Endothelial cell of umbilical vein (primary cell): ENCODE measurements at regions not wholly inside any gene's neighbourhood (a gene's known extent, or its start where the extent isn't known, plus 50 kb on each side); places are given as distances from the start of the nearest gene placed in this dataset.

ENCODE experiments used
- BruUV-seq: library from RNA; stranded (reverse); fragments of 400-500 nt; replicated peaks from 2 replicates; lab custom pipeline; 2021; lab: Mats Ljungman, UMichigan
- CTCF ChIA-PET: fragments of 300-600, 350-600 bp; sonication (Branson Sonifier 250); formaldehyde crosslinking; loops from one replicate; lab custom pipeline; 2021; ENCODE audit warnings: antibody characterized with exemption, inconsistent platforms; lab: Charles Lee
- POLR2A ChIA-PET: fragments of 300-600, 350-600 bp; sonication (Branson Sonifier 250); formaldehyde crosslinking; loops from one replicate; lab custom pipeline; 2021; ENCODE audit warnings: antibody characterized with exemption, inconsistent platforms; lab: Charles Lee
- DNase-seq: peaks from one replicate; pipeline ENCODE4 v3.0.0-alpha.2; 2011; ENCODE audit warnings: low read depth, low spot score
- FAIRE-seq: peaks from 2 replicates; lab custom pipeline; 2011; peaks lifted over from hg19 to GRCh38; lab: Jason Lieb, UNC
- H2AFZ ChIP-seq: 2 replicates; pipeline ENCODE4 v1.6.0; 2012; ENCODE audit warnings: low read depth, low read length, control low read depth, inconsistent platforms
- H3K27ac ChIP-seq: 2 replicates; pipeline ENCODE4 v1.5.1; 2011; ENCODE audit warnings: low read depth, mild to moderate bottlenecking, control low read depth, low read length, moderate library complexity; ENCODE audit not compliant: insufficient read depth
- H3K27me3 ChIP-seq, 2 experiments: 2 replicates each; pipeline versions ENCODE4 v1.6.0 to v1.6.1; 2011; ENCODE audit warnings: low read length in 2 of 2, mixed read lengths in 1 of 2; ENCODE audit not compliant: control insufficient read depth in 2 of 2, insufficient read depth in 2 of 2
- H3K36me3 ChIP-seq, 2 experiments: 2 replicates in 1 of 2; 3 replicates in 1 of 2; pipeline ENCODE4 v1.5.1; 2011; ENCODE audit warnings: low read length in 2 of 2, mild to moderate bottlenecking in 1 of 2, moderate library complexity in 1 of 2; ENCODE audit not compliant: control insufficient read depth in 2 of 2, insufficient read depth in 2 of 2; ENCODE audit errors: extremely low read depth in 1 of 2
- H3K4me1 ChIP-seq: 3 replicates; pipeline ENCODE4 v1.5.1; 2011; ENCODE audit warnings: mild to moderate bottlenecking, low read length; ENCODE audit not compliant: control insufficient read depth, insufficient read depth; ENCODE audit errors: extremely low read depth
- H3K4me2 ChIP-seq: 2 replicates; pipeline ENCODE4 v1.6.1; 2011; ENCODE audit warnings: low read length, control low read depth, mixed read lengths; ENCODE audit not compliant: insufficient read depth
- H3K4me3 ChIP-seq, 3 experiments: fragments of 200-600 bp in 1 of 3; sonication (generic), shearing (Covaris generic) in 1 of 3; replicated peaks in 1 of 3; 2 replicates each; pipeline ENCODE4 v1.5.1; 2011 to 2016; ENCODE audit warnings: control low read depth in 3 of 3, low read length in 3 of 3, mild to moderate bottlenecking in 2 of 3, inconsistent platforms in 1 of 3, low read depth in 1 of 3, moderate library complexity in 1 of 3; ENCODE audit not compliant: insufficient read depth in 1 of 3
- H3K79me2 ChIP-seq: 2 replicates; pipeline ENCODE4 v1.6.0; 2012; ENCODE audit warnings: low read length, inconsistent platforms; ENCODE audit not compliant: control insufficient read depth, insufficient read depth
- H3K9ac ChIP-seq: replicated peaks from 2 replicates; pipeline ENCODE3; 2011; ENCODE audit warnings: low read length, control low read depth; ENCODE audit not compliant: insufficient read depth; ENCODE audit errors: extremely low read depth
- H3K9me1 ChIP-seq: replicated peaks from 3 replicates; pipeline ENCODE4 v1.6.0; 2011; ENCODE audit warnings: mild to moderate bottlenecking, low read length; ENCODE audit not compliant: control insufficient read depth, insufficient read depth; ENCODE audit errors: extremely low read depth
- H3K9me3 ChIP-seq: replicated peaks from 2 replicates; pipeline ENCODE4 v1.5.1; 2012; ENCODE audit warnings: low read length, inconsistent platforms; ENCODE audit not compliant: control insufficient read depth, insufficient read depth
- H4K20me1 ChIP-seq: replicated peaks from 2 replicates; pipeline ENCODE3; 2011; ENCODE audit warnings: mild to moderate bottlenecking, low read length; ENCODE audit not compliant: control insufficient read depth, insufficient read depth; ENCODE audit errors: extremely low read depth
- CTCF ChIP-seq, 2 donors: IDR thresholded peaks; 1 replicate in 1 of 2; 2 replicates in 1 of 2; pipeline ENCODE4 v1.5.1; 2011; ENCODE audit warnings: low read length in 2 of 2, mild to moderate bottlenecking in 2 of 2, moderate library complexity in 2 of 2, control low read depth in 1 of 2, inconsistent platforms in 1 of 2, low read depth in 1 of 2; ENCODE audit not compliant: insufficient read depth in 1 of 2; ENCODE audit errors: extremely low read depth in 1 of 2
- EZH2 ChIP-seq: IDR thresholded peaks from 2 replicates; pipeline ENCODE4 v1.6.1; 2012; ENCODE audit warnings: borderline replicate concordance, low read depth, mild to moderate bottlenecking, moderate library complexity, low read length, inconsistent platforms; ENCODE audit not compliant: severe bottlenecking
- FOS ChIP-seq: IDR thresholded peaks from 2 replicates; pipeline ENCODE4 v1.6.1; 2011; ENCODE audit warnings: mild to moderate bottlenecking, low read length, moderate library complexity, borderline replicate concordance; ENCODE audit not compliant: insufficient read depth
- GATA2 ChIP-seq: IDR thresholded peaks from 2 replicates; pipeline ENCODE4 v1.7.0; 2011; ENCODE audit warnings: low read depth, mild to moderate bottlenecking, moderate library complexity, mixed read lengths, low read length; ENCODE audit not compliant: insufficient read length, insufficient read depth
- JUN ChIP-seq: IDR thresholded peaks from 2 replicates; pipeline ENCODE4 v1.6.1; 2011; ENCODE audit warnings: borderline replicate concordance, low read depth; ENCODE audit not compliant: insufficient read length, insufficient read depth
- MAX ChIP-seq: IDR thresholded peaks from 2 replicates; pipeline ENCODE4 v1.6.1; 2011; ENCODE audit not compliant: insufficient read depth, insufficient read length
- MYC ChIP-seq: IDR thresholded peaks from one replicate; pipeline ENCODE4 v1.6.1; 2011; ENCODE audit warnings: mild to moderate bottlenecking, low read depth, low read length
- POLR2A ChIP-seq: IDR thresholded peaks from 2 replicates; pipeline ENCODE4 v1.6.1; 2012; ENCODE audit warnings: low read depth, mild to moderate bottlenecking, control low read depth, low read length
- POLR2AphosphoS5 ChIP-seq: IDR thresholded peaks from 2 replicates; pipeline ENCODE4 v1.6.1; 2012; ENCODE audit warnings: low read depth, mild to moderate bottlenecking, control low read depth, low read length, moderate library complexity; ENCODE audit not compliant: insufficient read depth
- dilution Hi-C: fragments of 300-500 bp; cut with MboI; formaldehyde crosslinking; loops from one replicate; pipeline ENCODE4 v1.15.0; 2019; ENCODE audit warnings: low sequenced_read_pairs; ENCODE audit not compliant: extremely low pct_ligation_motif_present
- intact Hi-C: fragments of 100-400 bp; cut with micrococcal nuclease; formaldehyde crosslinking; loops from one replicate; pipeline ENCODE4 v1.10.0; 2022

- Histone ChIP-seq H3K9ac (no peak overlapping the region), H3K4me3 (no peak overlapping the region), H3K27me3 (no peaks in the 10 kb centered on the region), H3K79me2 (no peaks in the 10 kb centered on the region), H3K27ac (no peak overlapping the region), H3K36me3 (no peaks in the 10 kb centered on the region), H3K9me1 (no peaks in the 10 kb centered on the region), H3K4me2 (no peak overlapping the region), H2AFZ (no peak overlapping the region), H3K4me1 (no peaks in the 10 kb centered on the region), H3K9me3 (peaks cover 11% of the 10 kb centered on the region), H4K20me1 (no peaks in the 10 kb centered on the region)
- no peak for FAIRE-seq
- no peak for TF ChIP-seq MYC
- TF ChIP-seq GATA2 = no peak
- TF ChIP-seq FOS = no peak
- TF ChIP-seq POLR2A = no peak
- no peak for TF ChIP-seq CTCF (IDR thresholded peaks at IDR 0.05; ENCODE audit: extremely low read depth in 1 of 2, insufficient read depth in 1 of 2, low read depth in 1 of 2, low read length in 2 of 2)
- no peak for TF ChIP-seq MAX
- TF ChIP-seq EZH2 = no peak
- TF ChIP-seq POLR2AphosphoS5 = no peak
- no peak for TF ChIP-seq JUN
- no peak for DNase-seq
- dilution Hi-C loops (no loop called here), intact Hi-C loops (no loop called here)
- POLR2A ChIA-PET = no interaction called here
- CTCF ChIA-PET = no interaction called here
- BruUV-seq = no TSS peak
Observed at GRCh38 chr10:130357226-130357625, 221.0 kb downstream of the GLRX3 start.
